Trophoblast cell (in vitro differentiated cells and primary cell): ENCODE measurements at regions not wholly inside any gene's neighbourhood (a gene's known extent, or its start where the extent isn't known, plus 50 kb on each side); places are given as distances from the start of the nearest gene placed in this dataset.

Experiments
- DNase-seq, 2 donors: peaks; one replicate each; pipeline ENCODE4 v3.0.0-alpha.2; 2016
- H2AFZ ChIP-seq: 2 replicates; pipeline ENCODE4 v1.6.1; 2013; ENCODE audit warnings: low read length, moderate library complexity, mild to moderate bottlenecking; ENCODE audit not compliant: insufficient read depth, poor library complexity
- H2AK5ac ChIP-seq: 2 replicates; pipeline ENCODE4 v1.6.1; 2013; ENCODE audit warnings: mild to moderate bottlenecking, low read length
- H2BK120ac ChIP-seq: 2 replicates; pipeline ENCODE4 v1.6.1; 2013; ENCODE audit warnings: low read length, mild to moderate bottlenecking, moderate library complexity; ENCODE audit not compliant: insufficient read depth, poor library complexity
- H2BK12ac ChIP-seq: 2 replicates; pipeline ENCODE4 v1.6.1; 2013; ENCODE audit warnings: mild to moderate bottlenecking, low read length, moderate library complexity
- H2BK5ac ChIP-seq: 2 replicates; pipeline ENCODE4 v1.6.1; 2013; ENCODE audit warnings: low read length, low read depth, moderate library complexity, mild to moderate bottlenecking; ENCODE audit not compliant: poor library complexity
- H3K14ac ChIP-seq: 2 replicates; pipeline ENCODE4 v1.6.1; 2013; ENCODE audit warnings: mild to moderate bottlenecking, low read length
- H3K18ac ChIP-seq: 2 replicates; pipeline ENCODE4 v1.6.1; 2013; ENCODE audit warnings: mild to moderate bottlenecking, low read length
- H3K23ac ChIP-seq: 2 replicates; pipeline ENCODE4 v1.6.1; 2013; ENCODE audit warnings: low read length
- H3K27ac ChIP-seq: 2 replicates; pipeline ENCODE4 v1.5.1; 2013; ENCODE audit warnings: low read depth, mild to moderate bottlenecking, inconsistent platforms, low read length, moderate library complexity
- H3K27me3 ChIP-seq: 2 replicates; pipeline ENCODE4 v1.6.1; 2013; ENCODE audit warnings: inconsistent platforms, mild to moderate bottlenecking, low read length, moderate library complexity; ENCODE audit not compliant: insufficient read depth
- H3K36me3 ChIP-seq, 2 experiments: 1 replicate in 1 of 2; 2 replicates in 1 of 2; pipeline ENCODE4 v1.6.1; 2013; ENCODE audit warnings: low read length in 2 of 2, mild to moderate bottlenecking in 2 of 2, moderate library complexity in 1 of 2; ENCODE audit not compliant: insufficient read depth in 2 of 2, control insufficient read depth in 1 of 2
- H3K4ac ChIP-seq: 2 replicates; pipeline ENCODE4 v1.6.1; 2013; ENCODE audit warnings: low read depth, mild to moderate bottlenecking, low read length, moderate library complexity
- H3K4me1 ChIP-seq, 2 experiments: 1 replicate in 1 of 2; 2 replicates in 1 of 2; pipeline ENCODE4 v1.6.1; 2013; ENCODE audit warnings: low read length in 2 of 2, mild to moderate bottlenecking in 2 of 2, moderate library complexity in 1 of 2; ENCODE audit not compliant: insufficient read depth in 2 of 2, control insufficient read depth in 1 of 2
- H3K4me2 ChIP-seq: 2 replicates; pipeline ENCODE4 v1.6.1; 2013; ENCODE audit warnings: inconsistent platforms, mild to moderate bottlenecking, low read length, moderate library complexity
- H3K4me3 ChIP-seq: 2 replicates; pipeline ENCODE4 v1.5.1; 2013; ENCODE audit warnings: mild to moderate bottlenecking, low read depth, low read length, inconsistent platforms
- H3K79me1 ChIP-seq: one replicate; pipeline ENCODE4 v1.6.1; 2013; ENCODE audit warnings: low read length
- H3K79me2 ChIP-seq: 2 replicates; pipeline ENCODE4 v1.6.1; 2013; ENCODE audit warnings: low read length, mild to moderate bottlenecking; ENCODE audit not compliant: control insufficient read depth, insufficient read depth, poor library complexity
- H3K9ac ChIP-seq: 2 replicates; pipeline ENCODE4 v1.6.1; 2013; ENCODE audit warnings: mild to moderate bottlenecking, low read length
- H3K9me3 ChIP-seq: 2 replicates; pipeline ENCODE4 v1.6.1; 2013; ENCODE audit warnings: low read depth, mild to moderate bottlenecking, control low read depth, inconsistent platforms, low read length; ENCODE audit not compliant: insufficient read depth
- H4K12ac ChIP-seq: 2 replicates; pipeline ENCODE4 v1.6.1; 2013; ENCODE audit warnings: low read depth, mild to moderate bottlenecking, low read length, moderate library complexity
- H4K8ac ChIP-seq: 2 replicates; pipeline ENCODE4 v1.6.1; 2013; ENCODE audit warnings: low read depth, mild to moderate bottlenecking, low read length, moderate library complexity
- H4K91ac ChIP-seq: one replicate; pipeline ENCODE4 v1.6.1; 2013; ENCODE audit warnings: low read depth, mild to moderate bottlenecking, low read length, moderate library complexity
- WGBS: extraction: QIAGEN DNeasy Blood & Tissue Kit; methylation state at CpG from one replicate; pipeline ENCODE4 v1.1.7; 2013; ENCODE audit warnings: missing lambda C conversion rate; ENCODE audit not compliant: insufficient read length, insufficient coverage; ENCODE audit errors: extremely low coverage; 5-methylcytosine and 5-hydroxymethylcytosine counted together

GRCh38 chr2:85954192-85954589, 65.4 kb upstream of the ST3GAL5 start:
- no peak overlapping the region for H3K14ac ChIP-seq
- no peak overlapping the region for H2BK12ac ChIP-seq
- H3K4me3 ChIP-seq = no peak overlapping the region
- no peaks in the 10 kb centered on the region for H3K79me2 ChIP-seq
- H3K4ac ChIP-seq = no peak overlapping the region
- no peak overlapping the region for H2AFZ ChIP-seq
- peaks cover 2% of the 10 kb centered on the region for H3K79me1 ChIP-seq
- no peak overlapping the region for H2BK5ac ChIP-seq
- H4K12ac ChIP-seq = no peak overlapping the region
- no peak overlapping the region for H3K9ac ChIP-seq
- no peak overlapping the region for H2BK120ac ChIP-seq
- H3K4me2 ChIP-seq = no peak overlapping the region
- H3K4me1 ChIP-seq = peaks cover 4 to 5% of the 10 kb centered on the region in 2 experiments
- no peak overlapping the region for H3K27ac ChIP-seq
- H4K8ac ChIP-seq = no peak overlapping the region
- H3K27me3 ChIP-seq = no peaks in the 10 kb centered on the region
- H3K9me3 ChIP-seq = no peaks in the 10 kb centered on the region
- no peak overlapping the region for H2AK5ac ChIP-seq
- H3K18ac ChIP-seq = no peak overlapping the region
- no peak overlapping the region for H3K23ac ChIP-seq
- no peak overlapping the region for H4K91ac ChIP-seq
- WGBS = no CpG with 5 or more reads among the region's 4 CpGs
- no peak for DNase-seq
- H3K36me3 ChIP-seq = no peaks in the 10 kb centered on the region

- H3K27me3 ChIP-seq = no peaks in the 10 kb centered on the region
- no peak overlapping the region for H2BK5ac ChIP-seq
- H2BK120ac ChIP-seq = no peak overlapping the region
- H3K36me3 ChIP-seq = no peaks in the 10 kb centered on the region
- no peak overlapping the region for H3K4ac ChIP-seq
- no peaks in the 10 kb centered on the region for H3K9me3 ChIP-seq
- no peak overlapping the region for H3K4me3 ChIP-seq
- peaks cover 2% of the 10 kb centered on the region for H3K79me1 ChIP-seq
- H3K4me1 ChIP-seq = peaks cover 4 to 5% of the 10 kb centered on the region in 2 experiments
- H3K27ac ChIP-seq = no peak overlapping the region
- no peaks in the 10 kb centered on the region for H3K79me2 ChIP-seq
- no peak overlapping the region for H2AK5ac ChIP-seq
- no peak overlapping the region for H2BK12ac ChIP-seq
- peak in 1 of 2 donors; percentile 13 for DNase-seq
- H4K91ac ChIP-seq = no peak overlapping the region
- H4K8ac ChIP-seq = no peak overlapping the region
- no peak overlapping the region for H3K18ac ChIP-seq
- no peak overlapping the region for H3K14ac ChIP-seq
- no peak overlapping the region for H4K12ac ChIP-seq
- WGBS = no CpG with 5 or more reads among the region's 5 CpGs
- H2AFZ ChIP-seq = no peak overlapping the region
- H3K4me2 ChIP-seq = no peak overlapping the region
- H3K9ac ChIP-seq = no peak overlapping the region
- no peak overlapping the region for H3K23ac ChIP-seq
Observed at GRCh38 chr2:85953476-85953875, 64.7 kb upstream of the ST3GAL5 start.

DNA sequence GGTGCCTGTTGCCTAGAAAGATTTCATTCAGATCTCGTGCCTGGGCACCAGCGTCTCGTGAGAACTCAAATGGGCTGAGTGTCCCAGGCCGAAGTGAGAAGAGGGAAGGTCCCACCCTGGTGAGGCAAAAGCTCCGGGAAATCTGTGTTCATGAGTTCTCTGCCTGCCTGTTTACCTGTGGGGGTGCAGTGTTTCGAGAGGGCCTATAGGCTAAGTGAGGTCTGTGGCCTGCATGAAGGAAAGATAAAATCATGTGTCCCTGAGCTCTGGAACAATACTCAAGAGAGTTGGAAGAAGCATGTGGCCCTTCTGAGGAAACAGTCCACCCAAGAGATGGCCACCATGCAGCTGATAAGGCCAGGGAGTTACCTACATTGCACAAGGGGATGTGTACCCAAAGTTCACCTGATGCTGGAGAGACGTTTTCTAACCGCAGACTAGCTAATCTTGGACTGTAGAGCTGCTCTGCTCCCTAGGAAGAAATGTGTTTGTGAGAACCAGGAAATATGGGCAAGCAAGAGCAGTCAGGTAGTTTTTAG, 63.5 kb upstream of the ST3GAL5 start:
- Histone ChIP-seq H4K12ac (no peak overlapping the region), H2BK12ac (no peak overlapping the region), H2BK5ac (no peak overlapping the region), H2AFZ (no peak overlapping the region), H3K4me3 (no peak overlapping the region), H3K79me1 (peaks cover 2% of the 10 kb centered on the region), H3K9ac (no peak overlapping the region), H3K79me2 (no peaks in the 10 kb centered on the region), H4K8ac (no peak overlapping the region), H2BK120ac (no peak overlapping the region), H2AK5ac (no peak overlapping the region), H3K4ac (no peak overlapping the region), H3K4me2 (no peak overlapping the region), H3K14ac (no peak overlapping the region), H3K9me3 (no peaks in the 10 kb centered on the region), H3K27ac (no peak overlapping the region), H3K27me3 (no peaks in the 10 kb centered on the region), H3K4me1 (peaks cover 4 to 5% of the 10 kb centered on the region in 2 experiments), H4K91ac (no peak overlapping the region), H3K18ac (no peak overlapping the region), H3K36me3 (no peaks in the 10 kb centered on the region), H3K23ac (no peak overlapping the region)
- no peak for DNase-seq
- no CpG with 5 or more reads among the region's 8 CpGs for WGBS

DNA sequence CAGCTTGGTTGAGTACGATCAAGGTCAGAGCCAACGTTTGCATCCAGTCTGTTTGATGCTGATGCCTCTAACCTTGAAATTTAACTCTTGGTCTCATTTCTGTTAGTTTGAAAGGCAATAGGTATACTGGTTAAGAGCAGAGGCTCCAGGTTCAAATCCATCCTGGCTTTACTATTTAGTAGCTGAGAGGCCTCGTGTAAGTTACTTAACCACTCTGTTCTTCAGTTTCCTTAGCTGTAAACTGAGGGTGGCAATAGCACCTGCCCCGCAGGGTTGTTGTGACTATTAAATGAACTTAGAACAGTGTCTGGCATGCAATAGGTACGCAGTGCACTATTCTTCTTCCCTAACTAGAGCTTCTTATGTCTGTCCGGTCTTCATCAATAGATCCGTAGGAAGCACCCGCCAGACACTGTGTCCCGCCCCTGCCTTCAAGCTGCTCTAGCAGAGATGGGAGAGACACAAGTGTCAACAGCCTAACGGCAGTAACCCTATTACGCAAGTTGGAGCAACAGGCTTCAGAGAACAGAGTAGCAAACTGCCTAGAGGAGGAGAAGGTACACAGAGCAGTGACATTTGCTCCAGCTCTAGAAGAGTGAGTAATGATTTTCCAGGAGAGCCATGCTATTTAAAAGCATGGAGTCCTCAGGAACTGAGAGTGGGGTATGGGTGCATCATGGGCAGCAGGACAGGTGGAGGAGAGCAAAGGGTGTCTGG, 62.7 kb upstream of the ST3GAL5 start:
- H3K9me3 ChIP-seq = no peaks in the 10 kb centered on the region
- H3K4ac ChIP-seq = no peak overlapping the region
- no peak overlapping the region for H3K14ac ChIP-seq
- H4K91ac ChIP-seq = no peak overlapping the region
- no peak overlapping the region for H3K27ac ChIP-seq
- H3K79me2 ChIP-seq = no peaks in the 10 kb centered on the region
- H3K18ac ChIP-seq = no peak overlapping the region
- no peak overlapping the region for H2AK5ac ChIP-seq
- no peak overlapping the region for H2AFZ ChIP-seq
- no peak for DNase-seq
- no peak overlapping the region for H3K9ac ChIP-seq
- no peaks in the 10 kb centered on the region for H3K27me3 ChIP-seq
- H3K4me1 ChIP-seq = peaks cover 4 to 5% of the 10 kb centered on the region in 2 experiments
- no peaks in the 10 kb centered on the region for H3K36me3 ChIP-seq
- no peak overlapping the region for H3K23ac ChIP-seq
- H3K79me1 ChIP-seq = peaks cover 2% of the 10 kb centered on the region
- WGBS = no CpG with 5 or more reads among the region's 11 CpGs
- no peak overlapping the region for H2BK5ac ChIP-seq
- no peak overlapping the region for H2BK12ac ChIP-seq
- H3K4me3 ChIP-seq = no peak overlapping the region
- no peak overlapping the region for H2BK120ac ChIP-seq
- H3K4me2 ChIP-seq = no peak overlapping the region
- no peak overlapping the region for H4K8ac ChIP-seq
- H4K12ac ChIP-seq = no peak overlapping the region
